GM23338 (cell line): ENCODE measurements at regions not wholly inside any gene's neighbourhood (a gene's known extent, or its start where the extent isn't known, plus 50 kb on each side); places are given as distances from the start of the nearest gene placed in this dataset.

Experiments
- ATAC-seq: fragments of 200-7000 bp; cut with Tn5 transposase; 3 replicates; pipeline ENCODE4 v1.9.1; 2020
- DNase-seq: peaks from one replicate; pipeline ENCODE4 v3.0.0-alpha.2; 2015; ENCODE audit warnings: low spot score
- H2AFZ ChIP-seq: fragments of 200-600 bp; sonication (generic); 2 replicates; pipeline ENCODE4 v1.8.0; 2016; ENCODE audit warnings: antibody characterized with exemption, mild to moderate bottlenecking, moderate library complexity
- H3F3A ChIP-seq: fragments of 200-600 bp; sonication (generic); replicated peaks from 2 replicates; pipeline ENCODE4 v1.8.0; 2017; ENCODE audit warnings: antibody characterized with exemption, mixed run types, low read depth
- H3K27ac ChIP-seq: fragments of 200-600 bp; sonication (generic); 2 replicates; pipeline ENCODE4 v1.6.1; 2016; ENCODE audit warnings: low read depth
- H3K27me3 ChIP-seq: fragments of 200-600 bp; sonication (generic); 2 replicates; pipeline ENCODE4 v1.8.0; 2016; ENCODE audit warnings: mild to moderate bottlenecking, mixed run types, moderate library complexity; ENCODE audit not compliant: insufficient read depth
- H3K36me3 ChIP-seq: fragments of 200-600 bp; sonication (generic); 2 replicates; pipeline ENCODE4 v1.8.0; 2016; ENCODE audit warnings: mild to moderate bottlenecking; ENCODE audit not compliant: insufficient read depth
- H3K4me1 ChIP-seq: fragments of 200-600 bp; sonication (generic); 2 replicates; pipeline ENCODE4 v1.8.0; 2016; ENCODE audit warnings: mild to moderate bottlenecking, moderate library complexity; ENCODE audit not compliant: insufficient read depth
- H3K4me2 ChIP-seq: fragments of 200-600 bp; sonication (generic); 2 replicates; pipeline ENCODE4 v1.7.1; 2017; ENCODE audit warnings: mixed run types
- H3K4me3 ChIP-seq: fragments of 200-600 bp; sonication (generic); 2 replicates; pipeline ENCODE4 v1.6.1; 2016; ENCODE audit warnings: mixed run types
- H3K79me2 ChIP-seq: fragments of 200-600 bp; sonication (generic); replicated peaks from 2 replicates; pipeline ENCODE4 v1.8.0; 2017; ENCODE audit warnings: mild to moderate bottlenecking; ENCODE audit not compliant: insufficient read depth
- H3K9me2 ChIP-seq: fragments of 200-600 bp; sonication (generic); 2 replicates; pipeline ENCODE4 v1.8.0; 2017; ENCODE audit not compliant: insufficient read depth
- H4K20me1 ChIP-seq: fragments of 200-600 bp; sonication (generic); replicated peaks from 2 replicates; pipeline ENCODE4 v1.8.0; 2017; ENCODE audit warnings: mild to moderate bottlenecking; ENCODE audit not compliant: insufficient read depth
- H3K27ac Mint-ChIP-seq: 2 replicates; pipeline ENCODE4 v1.8.0; 2020; ENCODE audit warnings: inconsistent platforms, mild to moderate bottlenecking, moderate library complexity, mixed read lengths
- H3K27me3 Mint-ChIP-seq: 3 replicates; pipeline ENCODE4 v1.8.0; 2022; ENCODE audit warnings: low read depth, mild to moderate bottlenecking, moderate library complexity, mixed read lengths, inconsistent platforms; ENCODE audit not compliant: insufficient read depth, poor library complexity
- H3K36me3 Mint-ChIP-seq: 3 replicates; pipeline ENCODE4 v1.8.0; 2021; ENCODE audit warnings: low read depth, mild to moderate bottlenecking, inconsistent platforms, moderate library complexity, mixed read lengths
- H3K4me1 Mint-ChIP-seq: 3 replicates; pipeline ENCODE4 v1.8.0; 2020; ENCODE audit warnings: mild to moderate bottlenecking, inconsistent platforms, mixed read lengths
- H3K4me3 Mint-ChIP-seq: 3 replicates; pipeline ENCODE4 v1.8.0; 2021; ENCODE audit warnings: moderate library complexity, mild to moderate bottlenecking, inconsistent platforms, mixed read lengths
- H3K9me3 Mint-ChIP-seq: 3 replicates; pipeline ENCODE4 v1.8.0; 2020; ENCODE audit warnings: moderate library complexity, mild to moderate bottlenecking, inconsistent platforms, mixed read lengths
- CREB1 ChIP-seq: fragments of 250-450 bp; sonication (Bioruptor Pico); IDR thresholded peaks from 2 replicates; pipeline ENCODE4 v1.5.0; 2020; ENCODE audit warnings: low read depth, mild to moderate bottlenecking, moderate library complexity
- CTCF ChIP-seq, 2 experiments: fragments of 200-600 bp in 1 of 2; sonication (generic) in 1 of 2; conservative IDR thresholded peaks; 2 replicates each; pipeline versions ENCODE4 v1.5.1 to v1.6.1; 2016 to 2017; ENCODE audit warnings: antibody characterized with exemption in 2 of 2, low read depth in 2 of 2, mild to moderate bottlenecking in 2 of 2, moderate library complexity in 1 of 2
- ETS1 ChIP-seq: IDR thresholded peaks from 2 replicates; pipeline ENCODE4 v1.6.1; 2016; ENCODE audit warnings: antibody characterized with exemption
- EZH2 ChIP-seq: fragments of 200-600 bp; sonication (generic); IDR thresholded peaks from one replicate; pipeline ENCODE4 v1.8.0; 2017; ENCODE audit warnings: antibody characterized with exemption, mild to moderate bottlenecking, low read depth; ENCODE audit not compliant: unreplicated experiment
- EZH2phosphoT487 ChIP-seq: fragments of 200-600 bp; sonication (generic); IDR thresholded peaks from one replicate; pipeline ENCODE4 v1.8.1; 2018; ENCODE audit warnings: antibody characterized with exemption; ENCODE audit not compliant: unreplicated experiment
- JUNB ChIP-seq: IDR thresholded peaks from one replicate; pipeline ENCODE4 v1.6.1; 2016; ENCODE audit warnings: antibody characterized with exemption; ENCODE audit not compliant: unreplicated experiment
- POLR2AphosphoS5 ChIP-seq: IDR thresholded peaks from 2 replicates; pipeline ENCODE4 v1.6.1; 2016; ENCODE audit warnings: antibody characterized with exemption, low read depth
- STAT1 ChIP-seq: IDR thresholded peaks from one replicate; pipeline ENCODE4 v1.6.1; 2016; ENCODE audit warnings: antibody characterized with exemption; ENCODE audit not compliant: unreplicated experiment
- ZNF114 ChIP-seq: fragments of 250-450 bp; sonication (Bioruptor Pico); IDR thresholded peaks from 2 replicates; pipeline ENCODE4 v1.5.0; 2020; ENCODE audit warnings: mild to moderate bottlenecking, moderate library complexity
- ZNF331 ChIP-seq: fragments of 250-450 bp; sonication (Bioruptor Pico); IDR thresholded peaks from 2 replicates; pipeline ENCODE4 v1.5.0; 2020; ENCODE audit warnings: low read depth, mild to moderate bottlenecking, moderate library complexity
- TF ChIP-seq, protein P1 (sequence below): IDR thresholded peaks from one replicate; pipeline ENCODE4 v1.6.1; 2018; ENCODE audit warnings: antibody characterized with exemption; ENCODE audit not compliant: unreplicated experiment

DNA sequence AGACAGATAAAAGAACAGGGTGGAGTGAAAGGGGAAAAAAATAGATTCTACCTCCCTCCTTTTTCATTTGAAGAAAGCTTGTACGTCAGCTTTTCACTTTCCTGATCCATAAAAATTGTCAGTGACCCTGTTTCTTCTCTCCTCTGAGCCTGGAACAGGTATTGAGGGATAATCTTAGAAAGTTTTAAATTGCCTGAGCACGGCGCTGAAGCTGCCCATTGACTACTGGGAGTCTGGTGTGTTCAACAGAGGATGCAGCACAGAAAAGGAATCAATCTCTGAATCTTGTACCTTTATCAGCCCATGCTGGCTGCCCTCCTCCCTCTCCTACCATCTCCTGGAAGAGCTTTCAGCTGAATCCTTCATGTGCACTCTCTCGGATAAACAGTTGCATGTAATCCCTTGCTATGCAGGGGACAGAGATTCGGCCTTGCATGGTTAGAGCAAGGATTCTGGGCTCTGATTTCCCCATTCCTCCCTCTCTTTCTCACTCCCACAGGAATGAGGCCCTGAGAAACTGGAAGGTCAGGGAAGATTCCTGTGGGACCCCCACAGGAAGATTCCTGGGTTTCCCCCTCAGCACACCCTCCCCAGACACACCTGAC, 162.4 kb upstream of the SYN3 start (continued):
- TF ChIP-seq, protein P1, sequence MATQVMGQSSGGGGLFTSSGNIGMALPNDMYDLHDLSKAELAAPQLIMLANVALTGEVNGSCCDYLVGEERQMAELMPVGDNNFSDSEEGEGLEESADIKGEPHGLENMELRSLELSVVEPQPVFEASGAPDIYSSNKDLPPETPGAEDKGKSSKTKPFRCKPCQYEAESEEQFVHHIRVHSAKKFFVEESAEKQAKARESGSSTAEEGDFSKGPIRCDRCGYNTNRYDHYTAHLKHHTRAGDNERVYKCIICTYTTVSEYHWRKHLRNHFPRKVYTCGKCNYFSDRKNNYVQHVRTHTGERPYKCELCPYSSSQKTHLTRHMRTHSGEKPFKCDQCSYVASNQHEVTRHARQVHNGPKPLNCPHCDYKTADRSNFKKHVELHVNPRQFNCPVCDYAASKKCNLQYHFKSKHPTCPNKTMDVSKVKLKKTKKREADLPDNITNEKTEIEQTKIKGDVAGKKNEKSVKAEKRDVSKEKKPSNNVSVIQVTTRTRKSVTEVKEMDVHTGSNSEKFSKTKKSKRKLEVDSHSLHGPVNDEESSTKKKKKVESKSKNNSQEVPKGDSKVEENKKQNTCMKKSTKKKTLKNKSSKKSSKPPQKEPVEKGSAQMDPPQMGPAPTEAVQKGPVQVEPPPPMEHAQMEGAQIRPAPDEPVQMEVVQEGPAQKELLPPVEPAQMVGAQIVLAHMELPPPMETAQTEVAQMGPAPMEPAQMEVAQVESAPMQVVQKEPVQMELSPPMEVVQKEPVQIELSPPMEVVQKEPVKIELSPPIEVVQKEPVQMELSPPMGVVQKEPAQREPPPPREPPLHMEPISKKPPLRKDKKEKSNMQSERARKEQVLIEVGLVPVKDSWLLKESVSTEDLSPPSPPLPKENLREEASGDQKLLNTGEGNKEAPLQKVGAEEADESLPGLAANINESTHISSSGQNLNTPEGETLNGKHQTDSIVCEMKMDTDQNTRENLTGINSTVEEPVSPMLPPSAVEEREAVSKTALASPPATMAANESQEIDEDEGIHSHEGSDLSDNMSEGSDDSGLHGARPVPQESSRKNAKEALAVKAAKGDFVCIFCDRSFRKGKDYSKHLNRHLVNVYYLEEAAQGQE: no peak
- TF ChIP-seq EZH2phosphoT487 (no peak), ZNF114 (CRISPR knock-in tag) (no peak)

DNA sequence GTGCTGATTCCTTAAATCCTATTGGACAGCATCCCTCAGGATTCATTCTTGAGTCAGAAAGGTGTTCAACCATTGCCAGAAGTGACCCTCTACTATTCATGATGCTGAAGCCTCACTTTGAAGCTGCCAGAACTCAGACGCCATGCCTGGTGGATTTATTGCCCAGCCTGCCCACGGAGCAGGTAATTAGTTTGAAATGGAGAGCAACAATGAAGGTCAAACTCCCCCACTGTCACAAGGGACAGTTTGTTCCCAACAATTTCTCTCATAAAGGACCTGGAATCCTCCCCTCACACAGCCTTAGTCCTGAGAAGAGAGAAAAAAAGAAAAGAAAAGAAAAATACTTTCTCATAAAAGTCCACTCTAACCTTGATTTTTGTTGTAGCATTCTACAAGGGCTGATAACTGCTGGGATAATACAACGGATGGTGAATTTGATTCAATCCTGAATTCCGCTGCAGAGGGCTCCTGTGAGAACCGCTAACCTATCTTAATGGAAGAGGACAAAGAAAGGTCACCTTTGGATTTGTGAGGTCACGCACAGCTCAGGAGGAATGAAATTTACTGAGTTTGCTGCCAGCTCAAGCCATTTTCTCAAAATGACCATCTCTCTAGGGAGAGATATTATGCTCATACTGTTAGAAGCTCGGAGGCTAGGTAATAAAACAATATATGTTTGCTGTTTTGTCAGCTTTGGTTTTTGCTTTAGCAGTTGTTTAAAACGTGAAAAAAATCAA, 161.6 kb upstream of the SYN3 start:
- H3F3A ChIP-seq: no peaks in the 10 kb centered on the region
- no peak for TF ChIP-seq JUNB
- no peak for TF ChIP-seq STAT1
- TF ChIP-seq ZNF331 (CRISPR knock-in tag): no peak
- TF ChIP-seq EZH2: no peak
- TF ChIP-seq POLR2AphosphoS5: no peak
- TF ChIP-seq ZNF114 (CRISPR knock-in tag): no peak
- no peak for TF ChIP-seq CREB1
- TF ChIP-seq ETS1: no peak
- no peak for TF ChIP-seq EZH2phosphoT487
- TF ChIP-seq, protein P1: no peak
- no peak for TF ChIP-seq CTCF (conservative IDR thresholded peaks at IDR 0.05; ENCODE audit: low read depth in 2 of 2)

More for the DNA sequence above, 161.6 kb upstream of the SYN3 start:
- Histone ChIP-seq H3K27me3 (peaks cover 6% of the 10 kb centered on the region; the same call in 1 of the 2 replicates), H3K9me2 (peaks cover 2% of the 10 kb centered on the region; the same call in 1 of the 2 replicates), H3K36me3 (no peaks in the 10 kb centered on the region), H4K20me1 (no peaks in the 10 kb centered on the region; the same call in 1 of the 2 replicates), H3K4me1 (peaks cover 12% of the 10 kb centered on the region; the same call in 1 of the 2 replicates), H3K27ac (no peak overlapping the region), H2AFZ (no peak overlapping the region), H3K4me3 (no peak overlapping the region), H3K79me2 (no peaks in the 10 kb centered on the region), H3K4me2 (no peak overlapping the region)
- no peaks in the 10 kb centered on the region for H3K9me3 Mint-ChIP-seq
- no peaks in the 10 kb centered on the region for H3K36me3 Mint-ChIP-seq
- H3K4me3 Mint-ChIP-seq: no peak overlapping the region
- no peak overlapping the region for H3K27ac Mint-ChIP-seq
- H3K27me3 Mint-ChIP-seq: peaks cover 7% of the 10 kb centered on the region
- ATAC-seq (no peak), DNase-seq (no peak)
- H3K4me1 Mint-ChIP-seq: peaks cover 7% of the 10 kb centered on the region; the same call in 2 of the 3 replicates
